ENCODE measurements at regions not wholly inside any gene's neighbourhood (a gene's known extent, or its start where the extent isn't known, plus 50 kb on each side); places are given as distances from the start of the nearest gene placed in this dataset.

- TF ChIP-seq HNRNPUL1 (IDR thresholded peaks at IDR 0.05; ENCODE audit: low read depth, low read length): no peak
- TF ChIP-seq ZNF513 (CRISPR knock-in tag; conservative IDR thresholded peaks at IDR 0.05): no peak
- TF ChIP-seq ZNF251 (CRISPR knock-in tag; IDR thresholded peaks at IDR 0.05): no peak
- no peak for TF ChIP-seq CAMTA2 (CRISPR knock-in tag; IDR thresholded peaks at IDR 0.05; ENCODE audit: borderline replicate concordance)
- no peak for TF ChIP-seq PCBP1 (IDR thresholded peaks at IDR 0.05; ENCODE audit: borderline replicate concordance, low read depth, low read length)
- TF ChIP-seq ZNF235 (CRISPR knock-in tag; IDR thresholded peaks at IDR 0.05; ENCODE audit: borderline replicate concordance): no peak
- no peak for TF ChIP-seq ZNF780A (CRISPR knock-in tag; IDR thresholded peaks at IDR 0.05)
- no peak for TF ChIP-seq ZNF362 (CRISPR knock-in tag; IDR thresholded peaks at IDR 0.05; ENCODE audit: borderline replicate concordance)
- TF ChIP-seq BRF2 (CRISPR knock-in tag; IDR thresholded peaks at IDR 0.05): no peak
Measured at GRCh38 chr2:65499216-65499615, 66.8 kb upstream of the SPRED2 start (continued).

GRCh38 chr2:65498396-65498795, 66.0 kb upstream of the SPRED2 start:
- ChIA-PET CTCF (ENCODE audit: low intra/inter-chr PET ratio, low total read pairs) (no interaction called here), POLR2A (no interaction called here)
- Histone ChIP-seq H4K20me1 (ENCODE audit: insufficient read depth, low read length) (no peaks in the 10 kb centered on the region), H3K4me2 (ENCODE audit: low read depth, low read length) (no peak overlapping the region), H3K9ac (ENCODE audit: insufficient read depth, low read depth, low read length) (no peak overlapping the region), H3K79me2 (ENCODE audit: insufficient read depth, low read length) (no peaks in the 10 kb centered on the region), H3K27me3 (ENCODE audit: control insufficient read depth in 1 of 2, insufficient read depth in 2 of 2, low read length in 2 of 2) (no peaks in the 10 kb centered on the region; a peak in 1 of 5 replicates), H3K9me3 (ENCODE audit: low read length) (no peaks in the 10 kb centered on the region), H3K36me3 (replicated peaks in 1 of 2; ENCODE audit: control insufficient read depth in 1 of 2, insufficient read depth in 2 of 2, low read length in 2 of 2) (no peaks in the 10 kb centered on the region), H3K4me1 (ENCODE audit: insufficient read depth, low read length) (peaks cover 7% of the 10 kb centered on the region; the same call in 1 of the 2 replicates), H3K27ac (ENCODE audit: extremely low read length, insufficient read depth, low read length) (no peak overlapping the region), H3K4me3 (replicated peaks in 1 of 3; ENCODE audit: insufficient read depth in 1 of 3, low read depth in 2 of 3, low read length in 3 of 3) (no peak overlapping the region), H2AFZ (ENCODE audit: low read length) (no peak overlapping the region)
- FAIRE-seq (no peak), ATAC-seq (no peak), DNase-seq (ENCODE audit: low spot score) (no peak)
- intact Hi-C loops (cut with micrococcal nuclease; ENCODE audit: unreplicated experiment) (no loop called here), in situ Hi-C loops (cut with HindIII; ENCODE audit: extremely low pct_ligation_motif_present, low pct_unique_long_range_greater_than_20kb) (no loop called here)
- no TSS peak for BruUV-seq (replicated peaks)
- 66% methylated on average over 4 of the region's 4 CpGs for WGBS (ENCODE audit: low lambda C conversion rate)
- TF ChIP-seq ARID3A (IDR thresholded peaks at IDR 0.05; ENCODE audit: low read depth, low read length): no peak
- no peak for TF ChIP-seq PHF20 (CRISPR knock-in tag; IDR thresholded peaks at IDR 0.05)
- TF ChIP-seq ZNF841 (CRISPR knock-in tag; IDR thresholded peaks at IDR 0.05; ENCODE audit: borderline replicate concordance): no peak
- TF ChIP-seq ZBTB2 (CRISPR knock-in tag; IDR thresholded peaks at IDR 0.05; ENCODE audit: low read depth): no peak
- TF ChIP-seq HNRNPLL (IDR thresholded peaks at IDR 0.05; ENCODE audit: low read depth, low read length, poor library complexity, severe bottlenecking): no peak
- no peak for TF ChIP-seq GATAD2A (CRISPR knock-in tag; IDR thresholded peaks at IDR 0.05)
- no peak for TF ChIP-seq YEATS4 (CRISPR knock-in tag; IDR thresholded peaks at IDR 0.05; ENCODE audit: borderline replicate concordance)
- TF ChIP-seq TCF7 (IDR thresholded peaks at IDR 0.05; ENCODE audit: low read depth): no peak
- TF ChIP-seq NFE2L1 (CRISPR knock-in tag; IDR thresholded peaks at IDR 0.05; ENCODE audit: borderline replicate concordance): no peak
